ENCODE measurements at regions not wholly inside any gene's neighbourhood (a gene's known extent, or its start where the extent isn't known, plus 50 kb on each side); places are given as distances from the start of the nearest gene placed in this dataset.
A peak's percentile ranks its signal among the peaks of the same experiment; 100 is the strongest.

GRCh38 chr18:59820663-59821062, 79.1 kb upstream of the PMAIP1 start:
- ChIA-PET CTCF (no interaction called here), POLR2A (no interaction called here)
- Histone ChIP-seq H3K9me3 (ENCODE audit: control extremely low read depth in 1 of 5, control insufficient read depth in 4 of 5, insufficient read depth in 2 of 5, low read depth in 1 of 5, low read length in 4 of 5) (no peaks in the 10 kb centered on the region), H3K4me3 (ENCODE audit: control insufficient read depth in 1 of 7, extremely low read depth in 1 of 7, insufficient read depth in 4 of 7, low read depth in 2 of 7, low read length in 6 of 7) (no peak overlapping the region), H3K36me3 (ENCODE audit: control insufficient read depth in 4 of 4, insufficient read depth in 4 of 4, low read length in 3 of 4) (no peaks in the 10 kb centered on the region), H3K4me1 (ENCODE audit: control extremely low read depth in 1 of 4, control insufficient read depth in 4 of 4, insufficient read depth in 4 of 4, low read length in 3 of 4) (no peaks in the 10 kb centered on the region), H3K27me3 (replicated peaks in 2 of 5; ENCODE audit: control insufficient read depth in 4 of 5, insufficient read depth in 5 of 5, low read length in 4 of 5) (peaks cover 0 to 2% (median 0%) of the 10 kb centered on the region in 5 experiments), H3K27ac (ENCODE audit: insufficient read depth in 1 of 2, low read depth in 1 of 2, low read length in 2 of 2, poor library complexity in 1 of 2, severe bottlenecking in 2 of 2) (no peak overlapping the region)
- no peak for DNase-seq
- 58% methylated on average over 2 of the region's 2 CpGs for whole genome bisulfite sequencing (ENCODE audit: insufficient coverage)

GRCh38 chr18:59818769-59819168, 81.0 kb upstream of the PMAIP1 start:
- no peak overlapping the region for H3K4me3 ChIP-seq (ENCODE audit: control insufficient read depth in 1 of 7, extremely low read depth in 1 of 7, insufficient read depth in 4 of 7, low read depth in 2 of 7, low read length in 6 of 7)
- no peaks in the 10 kb centered on the region for H3K4me1 ChIP-seq (ENCODE audit: control extremely low read depth in 1 of 4, control insufficient read depth in 4 of 4, insufficient read depth in 4 of 4, low read length in 3 of 4)
- H3K9me3 ChIP-seq (ENCODE audit: control extremely low read depth in 1 of 5, control insufficient read depth in 4 of 5, insufficient read depth in 2 of 5, low read depth in 1 of 5, low read length in 4 of 5): no peaks in the 10 kb centered on the region
- DNase-seq: no peak
- CTCF ChIA-PET: interaction anchor here (1.0 kb wide), 1 partner anchor 168 kb away, joined by 3 read pairs; no protein-coding TSS in a partner anchor
- no peak overlapping the region for H3K27ac ChIP-seq (ENCODE audit: insufficient read depth in 1 of 2, low read depth in 1 of 2, low read length in 2 of 2, poor library complexity in 1 of 2, severe bottlenecking in 2 of 2)
- peaks cover 0 to 2% (median 0%) of the 10 kb centered on the region in 5 experiments for H3K27me3 ChIP-seq (replicated peaks in 2 of 5; ENCODE audit: control insufficient read depth in 4 of 5, insufficient read depth in 5 of 5, low read length in 4 of 5)
- WGBS (ENCODE audit: insufficient coverage): 61% methylated on average over 2 of the region's 5 CpGs
- POLR2A ChIA-PET: no interaction called here
- no peaks in the 10 kb centered on the region for H3K36me3 ChIP-seq (ENCODE audit: control insufficient read depth in 4 of 4, insufficient read depth in 4 of 4, low read length in 3 of 4)

- no peaks in the 10 kb centered on the region for H3K36me3 ChIP-seq (ENCODE audit: control insufficient read depth in 4 of 4, insufficient read depth in 4 of 4, low read length in 3 of 4)
- no peaks in the 10 kb centered on the region for H3K9me3 ChIP-seq (ENCODE audit: control extremely low read depth in 1 of 5, control insufficient read depth in 4 of 5, insufficient read depth in 2 of 5, low read depth in 1 of 5, low read length in 4 of 5)
- no peak overlapping the region for H3K4me3 ChIP-seq (ENCODE audit: control insufficient read depth in 1 of 7, extremely low read depth in 1 of 7, insufficient read depth in 4 of 7, low read depth in 2 of 7, low read length in 6 of 7)
- ChIA-PET POLR2A (no interaction called here), CTCF (interaction anchor here (1.4 kb wide), 1 partner anchor 9 kb away, joined by 4 read pairs; no protein-coding TSS in a partner anchor)
- no peak for DNase-seq
- peaks cover 0 to 2% (median 0%) of the 10 kb centered on the region in 5 experiments for H3K27me3 ChIP-seq (replicated peaks in 2 of 5; ENCODE audit: control insufficient read depth in 4 of 5, insufficient read depth in 5 of 5, low read length in 4 of 5)
- no peak overlapping the region for H3K27ac ChIP-seq (ENCODE audit: insufficient read depth in 1 of 2, low read depth in 1 of 2, low read length in 2 of 2, poor library complexity in 1 of 2, severe bottlenecking in 2 of 2)
- 92% methylated on average over 1 of the region's 7 CpGs for WGBS (ENCODE audit: insufficient coverage)
- no peaks in the 10 kb centered on the region for H3K4me1 ChIP-seq (ENCODE audit: control extremely low read depth in 1 of 4, control insufficient read depth in 4 of 4, insufficient read depth in 4 of 4, low read length in 3 of 4)
Measured at GRCh38 chr18:59814891-59815290, 84.9 kb upstream of the PMAIP1 start.

GRCh38 chr18:59813942-59814341, 85.9 kb upstream of the PMAIP1 start:
- no peak overlapping the region for H3K4me3 ChIP-seq (ENCODE audit: control insufficient read depth in 1 of 7, extremely low read depth in 1 of 7, insufficient read depth in 4 of 7, low read depth in 2 of 7, low read length in 6 of 7)
- H3K36me3 ChIP-seq (ENCODE audit: control insufficient read depth in 4 of 4, insufficient read depth in 4 of 4, low read length in 3 of 4): no peaks in the 10 kb centered on the region
- peaks cover 0 to 2% (median 0%) of the 10 kb centered on the region in 5 experiments for H3K27me3 ChIP-seq (replicated peaks in 2 of 5; ENCODE audit: control insufficient read depth in 4 of 5, insufficient read depth in 5 of 5, low read length in 4 of 5)
- ChIA-PET POLR2A (no interaction called here), CTCF (interaction anchor here (1.4 to 1.6 kb wide), 2 partner anchors 10 kb away, joined by 4 to 6 read pairs; no protein-coding TSS in a partner anchor)
- H3K4me1 ChIP-seq (ENCODE audit: control extremely low read depth in 1 of 4, control insufficient read depth in 4 of 4, insufficient read depth in 4 of 4, low read length in 3 of 4): no peaks in the 10 kb centered on the region
- WGBS (ENCODE audit: insufficient coverage): 20% methylated on average over 1 of the region's 1 CpG
- H3K27ac ChIP-seq (ENCODE audit: insufficient read depth in 1 of 2, low read depth in 1 of 2, low read length in 2 of 2, poor library complexity in 1 of 2, severe bottlenecking in 2 of 2): no peak overlapping the region
- no peaks in the 10 kb centered on the region for H3K9me3 ChIP-seq (ENCODE audit: control extremely low read depth in 1 of 5, control insufficient read depth in 4 of 5, insufficient read depth in 2 of 5, low read depth in 1 of 5, low read length in 4 of 5)
- DNase-seq: peak in 2 of 3 donors; percentile 3 to 8

- H3K4me1 ChIP-seq (ENCODE audit: control extremely low read depth in 1 of 4, control insufficient read depth in 4 of 4, insufficient read depth in 4 of 4, low read length in 3 of 4): no peaks in the 10 kb centered on the region
- no peaks in the 10 kb centered on the region for H3K9me3 ChIP-seq (ENCODE audit: control extremely low read depth in 1 of 5, control insufficient read depth in 4 of 5, insufficient read depth in 2 of 5, low read depth in 1 of 5, low read length in 4 of 5)
- H3K27ac ChIP-seq (ENCODE audit: insufficient read depth in 1 of 2, low read depth in 1 of 2, low read length in 2 of 2, poor library complexity in 1 of 2, severe bottlenecking in 2 of 2): no peak overlapping the region
- CTCF ChIA-PET: interaction anchor here (1.2 kb wide), 1 partner anchor 14 kb away, joined by 3 read pairs; no protein-coding TSS in a partner anchor
- no peaks in the 10 kb centered on the region for H3K36me3 ChIP-seq (ENCODE audit: control insufficient read depth in 4 of 4, insufficient read depth in 4 of 4, low read length in 3 of 4)
- H3K4me3 ChIP-seq (ENCODE audit: control insufficient read depth in 1 of 7, extremely low read depth in 1 of 7, insufficient read depth in 4 of 7, low read depth in 2 of 7, low read length in 6 of 7): no peak overlapping the region
- no peak for DNase-seq
- peaks cover 0 to 2% (median 0%) of the 10 kb centered on the region in 5 experiments for H3K27me3 ChIP-seq (replicated peaks in 2 of 5; ENCODE audit: control insufficient read depth in 4 of 5, insufficient read depth in 5 of 5, low read length in 4 of 5)
- POLR2A ChIA-PET: no interaction called here
- WGBS (ENCODE audit: insufficient coverage): 40% methylated on average over 2 of the region's 2 CpGs
Measured at GRCh38 chr18:59810735-59811520, 88.9 kb upstream of the PMAIP1 start.

GRCh38 chr18:59810183-59810582, 89.6 kb upstream of the PMAIP1 start:
- ChIA-PET POLR2A (no interaction called here), CTCF (interaction anchor here (1.2 kb wide), 1 partner anchor 13 kb away, joined by 3 read pairs; no protein-coding TSS in a partner anchor)
- no peaks in the 10 kb centered on the region for H3K9me3 ChIP-seq (ENCODE audit: control extremely low read depth in 1 of 5, control insufficient read depth in 4 of 5, insufficient read depth in 2 of 5, low read depth in 1 of 5, low read length in 4 of 5)
- H3K27ac ChIP-seq (ENCODE audit: insufficient read depth in 1 of 2, low read depth in 1 of 2, low read length in 2 of 2, poor library complexity in 1 of 2, severe bottlenecking in 2 of 2): no peak overlapping the region
- no peaks in the 10 kb centered on the region for H3K36me3 ChIP-seq (ENCODE audit: control insufficient read depth in 4 of 4, insufficient read depth in 4 of 4, low read length in 3 of 4)
- WGBS (ENCODE audit: insufficient coverage): no CpG with 5 or more reads among the region's 6 CpGs
- no peaks in the 10 kb centered on the region for H3K4me1 ChIP-seq (ENCODE audit: control extremely low read depth in 1 of 4, control insufficient read depth in 4 of 4, insufficient read depth in 4 of 4, low read length in 3 of 4)
- H3K4me3 ChIP-seq (ENCODE audit: control insufficient read depth in 1 of 7, extremely low read depth in 1 of 7, insufficient read depth in 4 of 7, low read depth in 2 of 7, low read length in 6 of 7): no peak overlapping the region
- DNase-seq: no peak
- H3K27me3 ChIP-seq (replicated peaks in 2 of 5; ENCODE audit: control insufficient read depth in 4 of 5, insufficient read depth in 5 of 5, low read length in 4 of 5): peaks cover 0 to 2% (median 0%) of the 10 kb centered on the region in 5 experiments

- ChIA-PET CTCF (interaction anchor here (1.0 to 1.2 kb wide), 2 partner anchors 13 to 22 kb away, joined by 3 read pairs; no protein-coding TSS in a partner anchor), POLR2A (no interaction called here)
- 63% methylated on average over 3 of the region's 7 CpGs for WGBS (ENCODE audit: insufficient coverage)
- Histone ChIP-seq H3K27ac (ENCODE audit: insufficient read depth in 1 of 2, low read depth in 1 of 2, low read length in 2 of 2, poor library complexity in 1 of 2, severe bottlenecking in 2 of 2) (no peak overlapping the region), H3K27me3 (replicated peaks in 2 of 5; ENCODE audit: control insufficient read depth in 4 of 5, insufficient read depth in 5 of 5, low read length in 4 of 5) (no peaks in the 10 kb centered on the region), H3K36me3 (ENCODE audit: control insufficient read depth in 4 of 4, insufficient read depth in 4 of 4, low read length in 3 of 4) (no peaks in the 10 kb centered on the region), H3K4me3 (ENCODE audit: control insufficient read depth in 1 of 7, extremely low read depth in 1 of 7, insufficient read depth in 4 of 7, low read depth in 2 of 7, low read length in 6 of 7) (no peak overlapping the region), H3K4me1 (ENCODE audit: control extremely low read depth in 1 of 4, control insufficient read depth in 4 of 4, insufficient read depth in 4 of 4, low read length in 3 of 4) (no peaks in the 10 kb centered on the region), H3K9me3 (ENCODE audit: control extremely low read depth in 1 of 5, control insufficient read depth in 4 of 5, insufficient read depth in 2 of 5, low read depth in 1 of 5, low read length in 4 of 5) (no peaks in the 10 kb centered on the region)
- DNase-seq: no peak
Measured at GRCh38 chr18:59802031-59802430, 97.8 kb upstream of the PMAIP1 start.
